HG03558 (cell line): ENCODE measurements at regions not wholly inside any gene's neighbourhood (a gene's known extent, or its start where the extent isn't known, plus 50 kb on each side); places are given as distances from the start of the nearest gene placed in this dataset.
"Not testable (repeated sequence)": the region's sequence is repeated elsewhere in the genome, so short reads cannot be mapped to it uniquely, and the experiment has no call there.

Experiments
- ATAC-seq: cut with Tn5 transposase; IDR thresholded peaks from one replicate; pipeline ENCODE4 v1.9.1; 2021; ENCODE audit warnings: moderate number of reproducible peaks; ENCODE audit not compliant: unreplicated experiment; ENCODE audit errors: extremely low read depth

- ATAC-seq = no peak
Measured at GRCh38 chr3:30476368-30477084, 129.9 kb upstream of the TGFBR2 start.

GRCh38 chr3:30477149-30477921, 129.1 kb upstream of the TGFBR2 start:
- ATAC-seq = no peak

- not testable (repeated sequence) for ATAC-seq
Measured at GRCh38 chr3:30479737-30480136, 126.7 kb upstream of the TGFBR2 start.

GRCh38 chr3:30480156-30480555, 126.2 kb upstream of the TGFBR2 start:
- not testable (repeated sequence) for ATAC-seq

- no peak for ATAC-seq
Measured at GRCh38 chr3:30480587-30480986, 125.8 kb upstream of the TGFBR2 start.

GRCh38 chr3:30481241-30481640, 125.2 kb upstream of the TGFBR2 start:
- no peak for ATAC-seq

GRCh38 chr3:30484229-30484628, 122.2 kb upstream of the TGFBR2 start:
- not testable (repeated sequence) for ATAC-seq

GRCh38 chr3:30486368-30486767, 120.0 kb upstream of the TGFBR2 start:
- ATAC-seq = no peak

- ATAC-seq = no peak
Measured at GRCh38 chr3:30488070-30488756, 118.2 kb upstream of the TGFBR2 start.

GRCh38 chr3:30492322-30493192, 113.8 kb upstream of the TGFBR2 start:
- ATAC-seq = no peak

- ATAC-seq = no peak
Measured at GRCh38 chr3:30493911-30494311, 112.5 kb upstream of the TGFBR2 start.

GRCh38 chr3:30495172-30496065, 111.0 kb upstream of the TGFBR2 start:
- no peak for ATAC-seq

GRCh38 chr3:30496066-30496966, 110.1 kb upstream of the TGFBR2 start:
- ATAC-seq = no peak

- ATAC-seq = no peak
Measured at GRCh38 chr3:30498587-30498967, 107.8 kb upstream of the TGFBR2 start.

GRCh38 chr3:30500666-30501399, 105.6 kb upstream of the TGFBR2 start:
- ATAC-seq = peak; percentile 95

GRCh38 chr3:30501526-30501925, 104.9 kb upstream of the TGFBR2 start:
- no peak for ATAC-seq

- ATAC-seq = no peak
Measured at GRCh38 chr3:30502051-30502741, 104.2 kb upstream of the TGFBR2 start.
